CD4-positive, alpha-beta T cell (primary cell): ENCODE measurements at regions not wholly inside any gene's neighbourhood (a gene's known extent, or its start where the extent isn't known, plus 50 kb on each side); places are given as distances from the start of the nearest gene placed in this dataset.

Experiments used
- ATAC-seq: fragments of 200-7000 bp; cut with Tn5 transposase; one replicate; pipeline ENCODE4 v1.10.0; 2022; ENCODE audit warnings: mild to moderate bottlenecking; ENCODE audit not compliant: poor library complexity
- CTCF ChIA-PET: fragments of 350-600 bp; sonication (Branson Sonifier 250); formaldehyde crosslinking; loops from one replicate; lab custom pipeline; 2021; ENCODE audit warnings: antibody characterized with exemption, inconsistent platforms; lab: Charles Lee
- POLR2A ChIA-PET: fragments of 350-600 bp; sonication (Branson Sonifier 250); formaldehyde crosslinking; loops from one replicate; lab custom pipeline; 2021; ENCODE audit warnings: antibody characterized with exemption, inconsistent platforms; lab: Charles Lee
- DNase-seq, 14 experiments: peaks; one replicate each; pipeline ENCODE4 v3.0.0-alpha.2; 2013 to 2020; ENCODE audit warnings: mixed read lengths in 2 of 14
- H3K27ac ChIP-seq, 2 donors: one replicate each; pipeline versions ENCODE4 v1.5.1 to v1.7.0; 2013; ENCODE audit warnings: low read length in 2 of 2, low read depth in 1 of 2, mild to moderate bottlenecking in 1 of 2
- H3K27me3 ChIP-seq, 2 experiments: 1 replicate in 1 of 2; 2 replicates in 1 of 2; pipeline versions ENCODE4 v1.6.1 to v1.7.0; 2013; ENCODE audit warnings: low read length in 2 of 2, control low read depth in 1 of 2, mild to moderate bottlenecking in 1 of 2, moderate library complexity in 1 of 2; ENCODE audit not compliant: insufficient read depth in 2 of 2, control insufficient read depth in 1 of 2
- H3K36me3 ChIP-seq: one replicate; pipeline ENCODE4 v1.6.1; 2013; ENCODE audit warnings: low read length, control low read depth; ENCODE audit not compliant: insufficient read depth
- H3K4me1 ChIP-seq: one replicate; pipeline ENCODE4 v1.6.1; 2013; ENCODE audit warnings: low read length, control low read depth; ENCODE audit not compliant: insufficient read depth
- H3K4me3 ChIP-seq: one replicate; pipeline ENCODE4 v1.5.1; 2013; ENCODE audit warnings: mild to moderate bottlenecking, low read length, moderate library complexity
- H3K9me3 ChIP-seq, 2 experiments: 1 replicate in 1 of 2; 2 replicates in 1 of 2; pipeline versions ENCODE4 v1.6.1 to v1.7.0; 2013; ENCODE audit warnings: low read length in 2 of 2, mild to moderate bottlenecking in 2 of 2, control low read depth in 1 of 2, moderate library complexity in 1 of 2; ENCODE audit not compliant: control insufficient read depth in 1 of 2, insufficient read depth in 1 of 2
- H3K27ac Mint-ChIP-seq: one replicate; pipeline ENCODE4 v1.8.0; 2020; ENCODE audit warnings: mixed read lengths
- H3K27me3 Mint-ChIP-seq: one replicate; pipeline ENCODE4 v1.8.0; 2021; ENCODE audit warnings: mixed read lengths
- H3K36me3 Mint-ChIP-seq: one replicate; pipeline ENCODE4 v1.8.0; 2021; ENCODE audit warnings: low read depth, mixed read lengths
- H3K4me1 Mint-ChIP-seq: one replicate; pipeline ENCODE4 v1.8.0; 2021; ENCODE audit warnings: low read depth, mixed read lengths
- H3K4me3 Mint-ChIP-seq: one replicate; pipeline ENCODE4 v1.8.0; 2020; ENCODE audit warnings: mild to moderate bottlenecking, mixed read lengths
- H3K9me3 Mint-ChIP-seq: one replicate; pipeline ENCODE4 v1.8.0; 2020; ENCODE audit warnings: mixed read lengths
- CTCF ChIP-seq: fragments of 200-600 bp; IDR thresholded peaks from one replicate; pipeline ENCODE4 v1.8.0; 2022; ENCODE audit warnings: antibody characterized with exemption, mild to moderate bottlenecking
- intact Hi-C, 2 experiments: fragments of 100-400 bp; cut with DNase I in 1 of 2; cut with micrococcal nuclease in 1 of 2; formaldehyde crosslinking; loops; one replicate each; pipeline versions ENCODE4 v1.15.1 to v1.9.0; 2023 to 2025; cut with DNase I, micrococcal nuclease

GRCh38 chr21:28179136-28179535 lies 813.5 kb downstream of the LTN1 start:
- peaks cover 7 to 9% of the 10 kb centered on the region in 2 experiments for H3K9me3 ChIP-seq
- TF ChIP-seq CTCF = no peak
- ATAC-seq = no peak
- no peaks in the 10 kb centered on the region for H3K4me1 Mint-ChIP-seq
- H3K4me3 ChIP-seq = no peak overlapping the region
- H3K27ac ChIP-seq = no peak overlapping the region
- H3K9me3 Mint-ChIP-seq = peaks cover 2% of the 10 kb centered on the region
- no peaks in the 10 kb centered on the region for H3K36me3 ChIP-seq
- no peaks in the 10 kb centered on the region for H3K27me3 ChIP-seq
- no peaks in the 10 kb centered on the region for H3K27me3 Mint-ChIP-seq
- no peak overlapping the region for H3K27ac Mint-ChIP-seq
- DNase-seq = no peak
- ChIA-PET CTCF (no interaction called here), POLR2A (no interaction called here)
- H3K4me1 ChIP-seq = no peaks in the 10 kb centered on the region
- no peaks in the 10 kb centered on the region for H3K36me3 Mint-ChIP-seq
- intact Hi-C loops = no loop called here
- no peak overlapping the region for H3K4me3 Mint-ChIP-seq

DNA sequence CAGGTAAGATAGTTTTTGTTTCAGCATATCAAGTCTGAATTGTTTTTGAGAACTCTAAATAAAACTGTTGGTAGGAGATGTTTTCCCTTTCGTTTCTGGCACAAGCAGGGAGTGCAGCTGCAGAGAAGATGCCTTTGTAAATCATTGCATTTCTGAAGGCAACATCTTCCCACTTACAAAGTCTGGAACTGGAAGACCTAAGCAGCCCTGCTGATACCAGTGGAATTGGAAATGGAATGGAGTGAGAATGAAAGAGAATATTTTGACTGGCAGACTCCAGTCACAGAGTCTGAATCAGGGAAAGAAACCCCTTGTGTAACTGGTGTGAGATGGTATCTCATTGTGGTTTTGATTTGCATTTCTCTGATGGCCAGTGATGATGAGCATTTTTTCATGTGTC lies 815.6 kb downstream of the LTN1 start:
- no peak for DNase-seq
- no peaks in the 10 kb centered on the region for H3K4me1 Mint-ChIP-seq
- no peak overlapping the region for H3K27ac Mint-ChIP-seq
- peaks cover 2% of the 10 kb centered on the region for H3K9me3 Mint-ChIP-seq
- POLR2A ChIA-PET = no interaction called here
- TF ChIP-seq CTCF = no peak
- intact Hi-C loops = no loop called here
- CTCF ChIA-PET = no interaction called here
- H3K27me3 Mint-ChIP-seq = no peaks in the 10 kb centered on the region
- no peak overlapping the region for H3K4me3 Mint-ChIP-seq
- H3K4me1 ChIP-seq = no peaks in the 10 kb centered on the region
- peaks cover under 1 to 3% of the 10 kb centered on the region in 2 experiments for H3K9me3 ChIP-seq
- no peak overlapping the region for H3K27ac ChIP-seq
- no peaks in the 10 kb centered on the region for H3K36me3 ChIP-seq
- no peaks in the 10 kb centered on the region for H3K36me3 Mint-ChIP-seq
- no peak for ATAC-seq
- H3K27me3 ChIP-seq = no peaks in the 10 kb centered on the region
- no peak overlapping the region for H3K4me3 ChIP-seq

DNA sequence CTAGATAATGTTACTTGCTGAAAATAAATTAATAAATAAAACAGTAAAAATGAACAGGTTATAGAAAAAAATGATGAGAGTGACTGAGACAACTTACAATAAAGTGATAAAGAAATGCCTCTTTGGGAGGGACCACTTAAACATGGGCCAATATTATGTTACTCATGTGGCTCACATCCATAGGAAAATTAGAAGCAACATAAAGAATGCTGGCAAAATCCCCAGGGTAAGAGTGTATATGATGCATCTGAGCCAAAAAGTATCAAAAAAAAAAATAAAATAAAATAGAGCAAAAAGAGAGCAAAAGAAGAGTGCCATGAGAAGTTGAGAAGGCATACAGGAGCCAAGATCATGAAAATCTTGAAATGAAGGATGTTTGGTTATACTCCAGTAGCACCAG lies 818.0 kb downstream of the LTN1 start:
- Mint-ChIP-seq H3K9me3 (peaks cover 2% of the 10 kb centered on the region), H3K4me3 (no peak overlapping the region), H3K27ac (no peak overlapping the region), H3K27me3 (no peaks in the 10 kb centered on the region), H3K36me3 (no peaks in the 10 kb centered on the region), H3K4me1 (no peaks in the 10 kb centered on the region)
- ATAC-seq (no peak), DNase-seq (no peak)
- H3K4me1 ChIP-seq = no peaks in the 10 kb centered on the region
- CTCF ChIA-PET = no interaction called here
- no peak for TF ChIP-seq CTCF
- no peaks in the 10 kb centered on the region for H3K36me3 ChIP-seq
- H3K27ac ChIP-seq = no peak overlapping the region
- H3K9me3 ChIP-seq = peaks cover 0 to 3% of the 10 kb centered on the region in 2 experiments
- POLR2A ChIA-PET = no interaction called here
- H3K27me3 ChIP-seq = no peaks in the 10 kb centered on the region
- intact Hi-C loops = no loop called here
- no peak overlapping the region for H3K4me3 ChIP-seq
